Fibroblast of lung (primary cell): ENCODE measurements at regions not wholly inside any gene's neighbourhood (a gene's known extent, or its start where the extent isn't known, plus 50 kb on each side); places are given as distances from the start of the nearest gene placed in this dataset.

ENCODE experiments used
- DNase-seq, 2 donors: peaks; one replicate each; pipeline versions ENCODE4 v3.0.0 to v3.0.0-alpha.2; 2010; ENCODE audit warnings: low read depth in 2 of 2
- H2AFZ ChIP-seq: 2 replicates; pipeline ENCODE4 v1.5.1; 2012; ENCODE audit warnings: low read length, control low read depth, inconsistent platforms
- H3K27ac ChIP-seq: 2 replicates; pipeline ENCODE4 v1.5.1; 2011; ENCODE audit warnings: low read length, control low read depth; ENCODE audit not compliant: insufficient read depth
- H3K27me3 ChIP-seq: 2 replicates; pipeline ENCODE4 v1.5.1; 2011; ENCODE audit warnings: mild to moderate bottlenecking, low read length; ENCODE audit not compliant: control insufficient read depth, insufficient read depth
- H3K36me3 ChIP-seq: 2 replicates; pipeline ENCODE4 v1.5.1; 2011; ENCODE audit warnings: low read length; ENCODE audit not compliant: control insufficient read depth, insufficient read depth
- H3K4me1 ChIP-seq: 2 replicates; pipeline ENCODE4 v1.5.1; 2011; ENCODE audit warnings: low read length; ENCODE audit not compliant: control insufficient read depth, insufficient read depth; ENCODE audit errors: extremely low read depth
- H3K4me2 ChIP-seq: 2 replicates; pipeline ENCODE4 v1.5.1; 2011; ENCODE audit warnings: low read length, control low read depth; ENCODE audit not compliant: insufficient read depth; ENCODE audit errors: extremely low read depth
- H3K4me3 ChIP-seq, 4 experiments: fragments of 200-600 bp in 1 of 4; sonication (generic) in 1 of 4; replicated peaks in 1 of 4; 2 replicates each; pipeline ENCODE4 v1.5.1; 2011 to 2016; ENCODE audit warnings: low read length in 4 of 4, low read depth in 3 of 4, mild to moderate bottlenecking in 3 of 4, control low read depth in 2 of 4, inconsistent platforms in 1 of 4, mixed read lengths in 1 of 4; ENCODE audit not compliant: insufficient read depth in 1 of 4; ENCODE audit errors: control extremely low read depth in 1 of 4
- H3K79me2 ChIP-seq: 2 replicates; pipeline ENCODE4 v1.5.1; 2012; ENCODE audit warnings: mild to moderate bottlenecking, low read length, inconsistent platforms; ENCODE audit not compliant: control insufficient read depth, insufficient read depth
- H3K9ac ChIP-seq: 2 replicates; pipeline ENCODE4 v1.5.1; 2011; ENCODE audit warnings: mild to moderate bottlenecking, low read length, control low read depth; ENCODE audit not compliant: insufficient read depth
- H3K9me3 ChIP-seq: 2 replicates; pipeline ENCODE4 v1.5.1; 2012; ENCODE audit warnings: low read depth, low read length; ENCODE audit not compliant: control insufficient read depth, insufficient read depth
- H4K20me1 ChIP-seq: 2 replicates; pipeline ENCODE4 v1.5.1; 2011; ENCODE audit warnings: low read length; ENCODE audit not compliant: control insufficient read depth, insufficient read depth; ENCODE audit errors: extremely low read depth
- CTCF ChIP-seq, 2 donors: IDR thresholded peaks in 1 of 2; conservative IDR thresholded peaks in 1 of 2; 1 replicate in 1 of 2; 2 replicates in 1 of 2; pipeline ENCODE4 v1.5.1; 2011 to 2012; ENCODE audit warnings: low read length in 2 of 2, control low read depth in 1 of 2, inconsistent platforms in 1 of 2, low read depth in 1 of 2, mild to moderate bottlenecking in 1 of 2
- EZH2 ChIP-seq: IDR thresholded peaks from 2 replicates; pipeline ENCODE4 v1.5.1; 2012; ENCODE audit warnings: low read length, control low read depth, mild to moderate bottlenecking; ENCODE audit errors: missing control alignments

- Histone ChIP-seq H3K4me1 (no peaks in the 10 kb centered on the region), H3K4me3 (no peak overlapping the region), H3K27me3 (no peaks in the 10 kb centered on the region), H3K4me2 (no peak overlapping the region), H3K9ac (no peak overlapping the region), H4K20me1 (no peaks in the 10 kb centered on the region), H3K27ac (no peak overlapping the region), H3K79me2 (no peaks in the 10 kb centered on the region), H3K36me3 (no peaks in the 10 kb centered on the region), H2AFZ (no peak overlapping the region), H3K9me3 (no peaks in the 10 kb centered on the region)
- no peak for DNase-seq
- TF ChIP-seq CTCF (conservative IDR thresholded peaks at IDR 0.05 in 1 of 2, IDR thresholded peaks at IDR 0.05 in 1 of 2; ENCODE audit: low read depth in 1 of 2, low read length in 2 of 2): no peak
- no peak for TF ChIP-seq EZH2
Measured at GRCh38 chr6:105783333-105783935, 302.7 kb upstream of the PRDM1 start.

GRCh38 chr6:105781915-105782314 lies 304.2 kb upstream of the PRDM1 start:
- no peak overlapping the region for H3K9ac ChIP-seq
- H3K9me3 ChIP-seq: no peaks in the 10 kb centered on the region
- H3K27me3 ChIP-seq: no peaks in the 10 kb centered on the region
- DNase-seq: no peak
- H3K4me3 ChIP-seq: no peak overlapping the region
- no peaks in the 10 kb centered on the region for H3K79me2 ChIP-seq
- H3K27ac ChIP-seq: no peak overlapping the region
- no peak overlapping the region for H2AFZ ChIP-seq
- H3K4me1 ChIP-seq: no peaks in the 10 kb centered on the region
- no peak overlapping the region for H3K4me2 ChIP-seq
- no peaks in the 10 kb centered on the region for H3K36me3 ChIP-seq
- no peak for TF ChIP-seq EZH2
- TF ChIP-seq CTCF (conservative IDR thresholded peaks at IDR 0.05 in 1 of 2, IDR thresholded peaks at IDR 0.05 in 1 of 2; ENCODE audit: low read depth in 1 of 2, low read length in 2 of 2): no peak
- no peaks in the 10 kb centered on the region for H4K20me1 ChIP-seq

- no peaks in the 10 kb centered on the region for H3K27me3 ChIP-seq
- no peak overlapping the region for H3K4me2 ChIP-seq
- DNase-seq: no peak
- no peaks in the 10 kb centered on the region for H3K36me3 ChIP-seq
- no peaks in the 10 kb centered on the region for H3K9me3 ChIP-seq
- no peaks in the 10 kb centered on the region for H3K79me2 ChIP-seq
- TF ChIP-seq CTCF (conservative IDR thresholded peaks at IDR 0.05 in 1 of 2, IDR thresholded peaks at IDR 0.05 in 1 of 2; ENCODE audit: low read depth in 1 of 2, low read length in 2 of 2) (no peak), EZH2 (no peak)
- no peak overlapping the region for H2AFZ ChIP-seq
- no peak overlapping the region for H3K9ac ChIP-seq
- H4K20me1 ChIP-seq: no peaks in the 10 kb centered on the region
- H3K4me1 ChIP-seq: no peaks in the 10 kb centered on the region
- no peak overlapping the region for H3K27ac ChIP-seq
- H3K4me3 ChIP-seq: no peak overlapping the region
Measured at GRCh38 chr6:105781248-105781647, 304.9 kb upstream of the PRDM1 start.
